ENCODE measurements at regions not wholly inside any gene's neighbourhood (a gene's known extent, or its start where the extent isn't known, plus 50 kb on each side); places are given as distances from the start of the nearest gene placed in this dataset.

DNA sequence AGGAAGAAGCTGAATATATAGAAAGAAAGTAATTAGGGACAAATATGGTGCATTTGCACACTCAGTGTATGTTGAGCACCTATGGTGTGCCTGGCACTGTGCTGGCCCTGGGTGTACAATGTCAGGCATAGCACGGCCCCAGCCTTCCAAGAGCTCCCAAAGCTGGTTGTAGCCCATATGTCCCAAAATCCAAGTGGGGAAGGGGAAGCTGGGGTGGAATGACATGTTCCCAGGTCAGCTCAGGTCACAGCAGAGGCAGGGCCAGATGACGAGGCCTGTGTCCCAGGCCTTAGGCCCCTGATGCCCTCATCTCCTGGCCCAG is 170.0 kb downstream of the VEGFA start:
- H3K36me3 ChIP-seq, result no peaks in the 10 kb centered on the region
- H3K4me1 ChIP-seq, result peaks cover 0 to 25% of the 10 kb centered on the region in 2 donors
- in situ Hi-C loops (cut with MboI; ENCODE audit: low sequenced_read_pairs in 4 of 4), result no loop called here
- H3K9me3 ChIP-seq, result no peaks in the 10 kb centered on the region
- DNase-seq (no peak), ATAC-seq (no peak)
- H3K27ac ChIP-seq, result no peak overlapping the region
- no peak overlapping the region for H3K4me3 ChIP-seq
- intact Hi-C loops (cut with DNase I; ENCODE audit: low total_unique reads), result no loop called here
- TF ChIP-seq POLR2A (IDR thresholded peaks at IDR 0.05) (no peak), CTCF (IDR thresholded peaks at IDR 0.05 in 4 of 5, conservative IDR thresholded peaks at IDR 0.05 in 1 of 5) (no peak)
- no peaks in the 10 kb centered on the region for H3K27me3 ChIP-seq

DNA sequence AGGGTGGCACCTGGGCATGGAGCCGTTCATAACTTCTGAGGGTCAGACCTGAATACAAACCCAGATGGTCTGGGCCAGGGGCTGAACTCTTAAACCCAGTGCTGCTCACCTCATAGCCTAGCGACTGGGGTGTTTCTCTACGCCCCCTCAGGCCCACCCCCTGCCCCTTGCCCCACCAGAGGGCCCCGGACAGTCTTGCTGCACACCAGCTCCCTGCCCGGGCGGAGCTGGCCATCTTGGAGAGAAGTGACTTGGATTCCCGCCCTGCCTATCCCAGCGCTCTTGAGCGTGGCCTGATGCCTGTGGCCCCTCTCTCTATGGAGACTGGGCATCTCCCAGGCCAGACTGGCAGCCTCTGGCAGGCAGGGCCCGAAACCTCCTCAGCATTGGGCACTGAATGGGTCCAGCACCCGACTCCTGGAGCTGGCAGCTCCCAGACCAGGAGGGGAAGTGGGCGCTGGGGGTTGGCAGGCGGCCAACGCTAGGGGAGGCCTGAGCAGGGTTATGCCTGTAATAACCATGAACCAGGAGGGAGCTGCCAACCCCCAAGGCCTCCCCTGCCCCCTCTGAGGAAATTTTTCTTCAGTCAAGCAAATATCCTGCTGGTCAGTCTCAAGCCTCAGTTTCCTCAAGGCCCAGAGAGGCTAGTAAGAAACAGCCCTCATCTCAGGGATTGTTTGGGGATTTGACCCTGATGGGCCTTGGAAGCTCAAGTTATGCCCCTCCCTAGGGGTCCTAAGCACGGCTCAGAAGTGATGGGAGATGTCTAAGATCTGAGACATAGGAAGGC is 169.5 kb downstream of the VEGFA start:
- DNase-seq (no peak), ATAC-seq (no peak)
- TF ChIP-seq CTCF (IDR thresholded peaks at IDR 0.05 in 4 of 5, conservative IDR thresholded peaks at IDR 0.05 in 1 of 5), result no peak
- TF ChIP-seq POLR2A (IDR thresholded peaks at IDR 0.05), result no peak
- in situ Hi-C loops (cut with MboI; ENCODE audit: low sequenced_read_pairs in 4 of 4) (no loop called here), intact Hi-C loops (cut with DNase I; ENCODE audit: low total_unique reads) (no loop called here)
- Histone ChIP-seq H3K4me3 (no peak overlapping the region), H3K36me3 (no peaks in the 10 kb centered on the region), H3K27me3 (no peaks in the 10 kb centered on the region), H3K4me1 (peaks cover 0 to 25% of the 10 kb centered on the region in 2 donors), H3K9me3 (no peaks in the 10 kb centered on the region), H3K27ac (no peak overlapping the region)

DNA sequence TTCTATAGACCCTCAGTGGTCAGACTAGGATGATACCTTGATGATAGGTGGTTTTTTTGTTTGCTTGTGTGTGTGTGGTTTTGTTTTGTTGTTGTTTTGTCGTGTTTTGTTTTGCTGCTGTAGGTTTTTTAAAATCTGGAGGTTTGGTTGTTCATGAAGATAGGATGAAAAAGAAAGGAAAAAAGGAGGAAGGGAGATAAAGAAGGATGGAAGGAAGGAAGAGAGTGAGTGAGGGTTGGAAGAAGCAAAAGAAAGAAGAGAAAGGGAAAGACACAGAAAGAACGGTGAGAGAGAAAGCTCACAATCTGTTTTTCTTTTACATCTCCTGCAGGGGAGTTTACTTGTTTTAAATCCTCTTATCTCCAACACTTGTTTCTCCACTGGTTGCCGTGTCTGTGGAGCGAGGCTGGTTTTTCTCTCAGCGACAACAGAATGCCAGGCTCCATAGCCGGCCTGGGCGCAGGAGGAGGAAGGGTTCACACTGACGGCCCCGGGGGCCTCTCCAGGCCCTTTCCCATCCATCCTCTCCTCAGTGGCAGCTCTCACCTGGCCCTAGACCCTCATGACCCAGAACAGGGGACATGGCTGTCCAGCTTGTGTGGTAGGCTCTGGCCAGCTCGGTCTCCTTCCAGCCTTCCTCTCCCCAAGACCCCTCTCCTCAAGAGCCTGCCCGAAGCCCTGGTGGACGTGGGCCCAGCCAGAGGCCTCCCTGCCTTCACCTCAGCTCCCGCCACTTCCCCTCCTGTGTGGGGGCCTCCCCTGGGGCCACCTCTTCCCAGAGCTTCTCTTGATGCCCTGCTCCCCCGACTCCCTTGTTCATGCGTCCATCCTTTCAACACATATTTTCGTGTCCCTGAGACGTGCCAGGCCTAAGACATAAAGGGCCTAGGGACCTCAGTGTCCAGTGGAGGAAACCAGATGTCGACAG is 168.4 kb downstream of the VEGFA start:
- Histone ChIP-seq H3K27ac (no peak overlapping the region), H3K4me3 (no peak overlapping the region), H3K9me3 (no peaks in the 10 kb centered on the region), H3K27me3 (no peaks in the 10 kb centered on the region), H3K4me1 (peaks cover 0 to 25% of the 10 kb centered on the region in 2 donors), H3K36me3 (no peaks in the 10 kb centered on the region)
- no peak for DNase-seq
- intact Hi-C loops (cut with DNase I; ENCODE audit: low total_unique reads), result no loop called here
- in situ Hi-C loops (cut with MboI; ENCODE audit: low sequenced_read_pairs in 4 of 4), result no loop called here
- TF ChIP-seq POLR2A (IDR thresholded peaks at IDR 0.05) (no peak), CTCF (IDR thresholded peaks at IDR 0.05 in 4 of 5, conservative IDR thresholded peaks at IDR 0.05 in 1 of 5) (no peak)
- ATAC-seq, result no peak

- TF ChIP-seq POLR2A (IDR thresholded peaks at IDR 0.05) (no peak), CTCF (IDR thresholded peaks at IDR 0.05 in 4 of 5, conservative IDR thresholded peaks at IDR 0.05 in 1 of 5) (no peak)
- H3K27me3 ChIP-seq, result no peaks in the 10 kb centered on the region
- ATAC-seq (no peak), DNase-seq (no peak)
- intact Hi-C loops (cut with DNase I; ENCODE audit: low total_unique reads) (no loop called here), in situ Hi-C loops (cut with MboI; ENCODE audit: low sequenced_read_pairs in 4 of 4) (no loop called here)
- H3K4me1 ChIP-seq, result peaks cover 0 to 25% of the 10 kb centered on the region in 2 donors
- H3K27ac ChIP-seq, result peak overlapping the region in 2 of 4 donors; percentile 43 to 55
- no peaks in the 10 kb centered on the region for H3K36me3 ChIP-seq
- no peak overlapping the region for H3K4me3 ChIP-seq
- H3K9me3 ChIP-seq, result no peaks in the 10 kb centered on the region
Measured at GRCh38 chr6:43937236-43938177, 167.5 kb downstream of the VEGFA start.
